Left hindlimb (tissue), 1 donor: ENCODE measurements at regions not wholly inside any gene's neighbourhood (a gene's known extent, or its start where the extent isn't known, plus 50 kb on each side); places are given as distances from the start of the nearest gene placed in this dataset.
"Not testable (repeated sequence)": the region's sequence is repeated elsewhere in the genome, so short reads cannot be mapped to it uniquely, and the experiment has no call there.

Source experiments
- DNase-seq: peaks from one replicate; pipeline ENCODE4 v3.0.0-alpha.2; 2018

- no peak for DNase-seq
Observed at GRCh38 chr1:91606546-91607078, 106.0 kb downstream of the CDC7 start.

DNA sequence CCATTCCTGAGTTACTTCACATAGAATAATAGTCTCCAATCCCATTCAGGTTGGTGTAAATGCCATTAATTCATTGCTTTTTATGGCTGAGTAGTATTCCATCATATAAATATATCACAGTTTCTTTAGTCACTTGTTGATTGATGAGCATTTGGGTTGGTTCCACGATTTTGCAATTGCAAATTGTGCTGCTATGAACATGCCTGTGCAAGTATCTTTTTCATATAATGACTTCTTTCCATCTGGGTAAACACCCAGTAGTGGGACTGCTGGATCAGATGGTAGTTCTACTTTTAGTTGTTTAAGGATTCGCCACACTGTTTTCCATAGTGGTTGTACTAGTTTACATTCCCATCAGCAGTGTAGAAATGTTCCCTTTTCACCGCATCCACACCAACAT, 107.0 kb downstream of the CDC7 start:
- not testable (repeated sequence) for DNase-seq

DNA sequence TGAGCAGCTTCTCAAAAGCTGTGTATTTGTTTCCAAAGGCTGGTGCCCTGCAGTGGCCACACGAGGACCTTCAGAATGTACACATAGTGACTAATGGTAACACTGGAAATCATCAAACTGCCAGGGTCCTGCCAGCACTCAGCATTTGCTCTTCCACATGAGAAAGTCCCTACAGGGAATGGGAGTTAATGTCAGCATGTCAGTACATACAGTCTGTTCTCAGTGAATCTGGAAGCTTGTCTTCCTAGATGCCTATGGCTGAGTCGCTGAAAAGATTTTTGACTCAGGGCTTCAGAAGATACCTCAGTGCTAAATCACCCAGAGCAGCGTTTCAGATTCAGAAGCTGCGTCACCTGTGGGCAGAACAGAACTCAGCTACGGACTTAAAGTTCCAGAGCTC, 108.2 kb downstream of the CDC7 start:
- DNase-seq: no peak

GRCh38 chr1:91609551-91609950, 108.9 kb downstream of the CDC7 start:
- DNase-seq: no peak

DNA sequence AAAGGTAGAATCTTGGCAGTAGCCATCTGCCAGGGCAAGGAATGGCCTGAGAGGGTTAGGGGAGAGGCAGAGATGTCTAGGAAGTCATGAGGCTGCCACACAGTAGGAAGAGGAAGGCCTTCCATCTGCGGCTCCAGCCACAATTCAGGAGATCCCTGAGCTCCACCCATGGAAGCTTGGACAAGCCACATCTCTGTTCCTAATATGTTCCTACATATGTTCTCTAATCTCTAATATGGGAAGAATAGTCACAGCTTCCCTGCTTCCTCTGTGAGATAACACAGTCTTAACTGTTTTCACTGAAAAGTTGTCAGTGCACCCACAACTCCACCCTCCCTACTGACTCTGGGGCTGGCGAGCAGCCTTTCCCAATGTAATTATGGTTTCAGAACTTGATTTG, 109.5 kb downstream of the CDC7 start:
- DNase-seq: no peak

- no peak for DNase-seq
Observed at GRCh38 chr1:91610789-91611188, 110.1 kb downstream of the CDC7 start.

- DNase-seq: no peak
Observed at GRCh38 chr1:91611483-91611917, 110.8 kb downstream of the CDC7 start.

- DNase-seq: no peak
Observed at GRCh38 chr1:91613595-91613994, 112.9 kb downstream of the CDC7 start.

GRCh38 chr1:91616712-91617111, 116.1 kb downstream of the CDC7 start:
- no peak for DNase-seq

- DNase-seq: peak; percentile 76
Observed at GRCh38 chr1:91617285-91617765, 116.7 kb downstream of the CDC7 start.

- no peak for DNase-seq
Observed at GRCh38 chr1:91619881-91620280, 119.2 kb downstream of the CDC7 start.

- DNase-seq: no peak
Observed at GRCh38 chr1:91621360-91621759, 120.7 kb downstream of the CDC7 start.

DNA sequence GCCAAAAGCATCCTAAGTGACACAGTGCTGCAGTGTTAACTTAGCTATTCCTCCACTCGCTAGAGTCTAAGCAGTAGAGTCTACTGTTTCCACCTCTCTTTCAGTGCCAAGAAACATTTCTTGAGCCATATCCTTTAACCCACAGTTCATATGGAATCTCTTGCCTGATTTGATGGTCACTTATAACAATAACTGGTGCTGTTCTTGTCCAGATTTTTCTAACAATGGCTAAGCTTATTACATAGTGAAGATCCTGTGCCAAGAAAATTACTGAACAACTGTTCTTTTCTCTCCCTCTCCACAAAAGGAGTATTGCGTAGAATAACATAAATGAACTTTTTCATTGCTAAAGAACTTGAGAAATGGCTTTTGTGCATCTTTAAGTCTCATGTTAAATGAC, 121.3 kb downstream of the CDC7 start:
- no peak for DNase-seq

- peak; percentile 64 for DNase-seq
Observed at GRCh38 chr1:91622616-91623015, 122.0 kb downstream of the CDC7 start.

DNA sequence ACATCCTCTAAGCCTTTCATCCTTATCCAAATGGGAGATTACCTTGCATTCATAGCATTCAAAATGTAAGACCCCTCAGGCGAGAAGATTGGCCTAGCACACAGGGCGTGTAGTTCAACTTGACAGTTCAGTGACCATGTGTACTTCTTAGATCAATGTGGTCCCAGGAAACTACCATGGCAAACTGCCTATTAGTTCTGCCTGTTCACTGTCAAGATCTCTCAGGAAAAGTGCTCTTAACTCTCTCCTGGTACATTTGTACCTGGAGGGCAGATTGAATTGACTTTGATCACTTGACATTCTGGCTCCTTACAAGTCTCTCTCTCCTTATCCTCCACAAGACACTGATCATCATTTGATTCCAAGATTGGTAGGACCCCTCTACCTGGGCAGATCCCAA, 122.4 kb downstream of the CDC7 start:
- DNase-seq: no peak

GRCh38 chr1:91624331-91624730, 123.7 kb downstream of the CDC7 start:
- no peak for DNase-seq
